H1 (cell line): ENCODE measurements at regions not wholly inside any gene's neighbourhood (a gene's known extent, or its start where the extent isn't known, plus 50 kb on each side); places are given as distances from the start of the nearest gene placed in this dataset.

Source experiments
- CTCF ChIA-PET: fragments of 300-600 bp; sonication (Branson Sonifier 250); formaldehyde crosslinking; loops from one replicate; lab custom pipeline; 2021; ENCODE audit not compliant: partially characterized antibody; lab: Charles Lee
- POLR2A ChIA-PET: fragments of 300-600 bp; sonication (Branson Sonifier 250); formaldehyde crosslinking; loops from one replicate; lab custom pipeline; 2021; ENCODE audit warnings: inconsistent platforms; ENCODE audit not compliant: partially characterized antibody; lab: Charles Lee
- DNase-seq, 2 experiments: peaks; one replicate each; pipeline versions ENCODE4 v3.0.0 to v3.0.0-alpha.2; 2010 to 2022; ENCODE audit warnings: low spot score in 2 of 2, low read depth in 1 of 2, mixed read lengths in 1 of 2
- FAIRE-seq: peaks from 2 replicates; lab custom pipeline; 2011; peaks lifted over from hg19 to GRCh38; lab: Jason Lieb, UNC
- H2AFZ ChIP-seq: 2 replicates; pipeline ENCODE4 v1.8.1; 2012; ENCODE audit warnings: low read length, inconsistent platforms
- H2AK5ac ChIP-seq: 2 replicates; pipeline ENCODE4 v1.6.1; 2013; ENCODE audit warnings: low read depth, low read length
- H2BK120ac ChIP-seq: replicated peaks from 2 replicates; pipeline ENCODE3; 2013; ENCODE audit warnings: low read depth, low read length, inconsistent platforms
- H2BK12ac ChIP-seq: 2 replicates; pipeline ENCODE4 v1.6.1; 2013; ENCODE audit warnings: low read depth, low read length
- H2BK15ac ChIP-seq: 2 replicates; pipeline ENCODE4 v1.6.1; 2013; ENCODE audit warnings: low read length
- H2BK20ac ChIP-seq: 2 replicates; pipeline ENCODE4 v1.6.1; 2013; ENCODE audit warnings: low read length
- H2BK5ac ChIP-seq: 2 replicates; pipeline ENCODE4 v1.6.1; 2013; ENCODE audit warnings: low read depth, low read length
- H3K14ac ChIP-seq: 2 replicates; pipeline ENCODE4 v1.6.1; 2013; ENCODE audit warnings: inconsistent platforms; ENCODE audit not compliant: insufficient read length
- H3K18ac ChIP-seq: 2 replicates; pipeline ENCODE4 v1.6.1; 2013; ENCODE audit warnings: low read length; ENCODE audit errors: extremely low read depth
- H3K23ac ChIP-seq: 2 replicates; pipeline ENCODE4 v1.6.1; 2013; ENCODE audit warnings: inconsistent platforms; ENCODE audit not compliant: insufficient read length
- H3K23me2 ChIP-seq: 2 replicates; pipeline ENCODE4 v1.6.1; 2013; ENCODE audit warnings: low read depth, low read length
- H3K27ac ChIP-seq: 2 replicates; pipeline ENCODE4 v1.6.1; 2011; ENCODE audit warnings: low read depth, low read length, inconsistent platforms
- H3K27me3 ChIP-seq, 4 experiments: replicated peaks in 1 of 4; 1 replicate in 1 of 4; 2 replicates in 3 of 4; pipeline versions ENCODE4 v1.6.1 to v1.8.1; 2011 to 2013; ENCODE audit warnings: low read length in 3 of 4, mild to moderate bottlenecking in 3 of 4, inconsistent platforms in 2 of 4, mixed read lengths in 2 of 4, moderate library complexity in 1 of 4; ENCODE audit not compliant: control insufficient read depth in 3 of 4, insufficient read depth in 3 of 4; ENCODE audit errors: extremely low read depth in 1 of 4
- H3K36me3 ChIP-seq, 4 experiments: 2 replicates each; pipeline versions ENCODE4 v1.6.1 to v1.8.1; 2011 to 2013; ENCODE audit warnings: mild to moderate bottlenecking in 4 of 4, low read length in 3 of 4, moderate library complexity in 2 of 4, control low read depth in 1 of 4, inconsistent platforms in 1 of 4; ENCODE audit not compliant: insufficient read depth in 4 of 4, control insufficient read depth in 2 of 4
- H3K4ac ChIP-seq: replicated peaks from 2 replicates; pipeline ENCODE3; 2013; ENCODE audit warnings: low read length, low read depth, mixed read lengths, inconsistent platforms; ENCODE audit not compliant: insufficient read length
- H3K4me1 ChIP-seq, 4 experiments: replicated peaks in 1 of 4; 1 replicate in 1 of 4; 2 replicates in 3 of 4; pipeline versions ENCODE4 v1.6.1 to v1.8.1; 2011 to 2013; ENCODE audit warnings: low read length in 3 of 4, inconsistent platforms in 2 of 4, mixed read lengths in 1 of 4; ENCODE audit not compliant: insufficient read depth in 4 of 4, control insufficient read depth in 3 of 4
- H3K4me2 ChIP-seq, 2 experiments: 2 replicates each; pipeline versions ENCODE4 v1.6.1 to v1.8.1; 2011 to 2013; ENCODE audit warnings: low read depth in 2 of 2, low read length in 2 of 2, control low read depth in 1 of 2, inconsistent platforms in 1 of 2, mild to moderate bottlenecking in 1 of 2; ENCODE audit not compliant: insufficient read depth in 1 of 2
- H3K4me3 ChIP-seq, 4 experiments: fragments of 200-600, 300-600 bp in 1 of 4; sonication (generic), shearing (Covaris generic), sonication (Bioruptor Twin) in 1 of 4; 2 replicates each; pipeline versions ENCODE4 v1.5.1 to v1.8.1; 2011 to 2016; ENCODE audit warnings: low read length in 4 of 4, low read depth in 3 of 4, control low read depth in 2 of 4, inconsistent platforms in 2 of 4, mild to moderate bottlenecking in 2 of 4, mixed read lengths in 1 of 4, moderate library complexity in 1 of 4; ENCODE audit not compliant: insufficient read depth in 2 of 4; ENCODE audit errors: extremely low read depth in 1 of 4
- H3K56ac ChIP-seq: replicated peaks from 2 replicates; pipeline ENCODE3; 2013; ENCODE audit warnings: low read depth, mild to moderate bottlenecking, mixed read lengths, low read length, inconsistent platforms; ENCODE audit not compliant: insufficient read length
- H3K79me1 ChIP-seq: 2 replicates; pipeline ENCODE4 v1.6.1; 2013; ENCODE audit warnings: low read depth, low read length, control low read depth
- H3K79me2 ChIP-seq, 2 experiments: 2 replicates each; pipeline versions ENCODE4 v1.6.1 to v1.8.1; 2012 to 2013; ENCODE audit warnings: low read length in 2 of 2, mild to moderate bottlenecking in 2 of 2, inconsistent platforms in 1 of 2; ENCODE audit not compliant: insufficient read depth in 2 of 2, control insufficient read depth in 1 of 2
- H3K9ac ChIP-seq, 4 experiments: replicated peaks in 1 of 4; 1 replicate in 1 of 4; 2 replicates in 3 of 4; pipeline versions ENCODE4 v1.6.1 to v1.8.1; 2011 to 2013; ENCODE audit warnings: low read depth in 3 of 4, low read length in 3 of 4, control low read depth in 2 of 4, mild to moderate bottlenecking in 2 of 4, moderate library complexity in 2 of 4, inconsistent platforms in 1 of 4; ENCODE audit errors: extremely low read depth in 1 of 4
- H3K9me3 ChIP-seq, 2 experiments: 2 replicates each; pipeline versions ENCODE4 v1.6.1 to v1.8.1; 2012 to 2013; ENCODE audit warnings: mild to moderate bottlenecking in 2 of 2, moderate library complexity in 2 of 2, control low read depth in 1 of 2, inconsistent platforms in 1 of 2, low read depth in 1 of 2, low read length in 1 of 2, mixed read lengths in 1 of 2; ENCODE audit not compliant: insufficient read depth in 2 of 2
- H4K20me1 ChIP-seq, 2 experiments: replicated peaks in 1 of 2; 2 replicates each; pipeline versions ENCODE3 to v1.8.1; 2011 to 2013; ENCODE audit warnings: inconsistent platforms in 2 of 2, low read length in 2 of 2, mild to moderate bottlenecking in 1 of 2; ENCODE audit not compliant: insufficient read depth in 2 of 2, control insufficient read depth in 1 of 2
- H4K5ac ChIP-seq: 2 replicates; pipeline ENCODE4 v1.6.1; 2013; ENCODE audit warnings: low read length, low read depth, mixed read lengths, inconsistent platforms; ENCODE audit not compliant: insufficient read length
- H4K8ac ChIP-seq: 2 replicates; pipeline ENCODE4 v1.8.0; 2013; ENCODE audit warnings: mild to moderate bottlenecking, moderate library complexity, low read length, inconsistent platforms; ENCODE audit not compliant: insufficient read depth; ENCODE audit errors: extremely low read depth
- H4K91ac ChIP-seq: replicated peaks from 2 replicates; pipeline ENCODE3; 2013; ENCODE audit warnings: low read length, mixed read lengths, inconsistent platforms; ENCODE audit not compliant: insufficient read length
- BACH1 ChIP-seq: IDR thresholded peaks from 2 replicates; pipeline ENCODE4 v1.6.1; 2012; ENCODE audit warnings: low read length, improper control_type of control experiment
- CHD2 ChIP-seq: IDR thresholded peaks from 2 replicates; pipeline ENCODE4 v1.6.1; 2012; ENCODE audit warnings: low read length, improper control_type of control experiment
- HDAC2 ChIP-seq, 2 experiments: fragments of 300-600 bp in 1 of 2; sonication (generic) in 1 of 2; IDR thresholded peaks; 2 replicates each; pipeline ENCODE4 v1.6.1; 2011 to 2012; ENCODE audit warnings: low read depth in 2 of 2, low read length in 2 of 2, mild to moderate bottlenecking in 2 of 2, moderate library complexity in 2 of 2, borderline replicate concordance in 1 of 2, inconsistent platforms in 1 of 2
- KDM4A ChIP-seq: IDR thresholded peaks from one replicate; pipeline ENCODE4 v1.7.1; 2012; ENCODE audit warnings: low read depth, mild to moderate bottlenecking, moderate library complexity, low read length, inconsistent platforms; ENCODE audit not compliant: severe bottlenecking
- KDM5A ChIP-seq: fragments of 200-600 bp; IDR thresholded peaks from 2 replicates; pipeline ENCODE4 v1.7.1; 2012; ENCODE audit warnings: mild to moderate bottlenecking, low read length, inconsistent platforms, mixed read lengths
- SP1 ChIP-seq: IDR thresholded peaks from 2 replicates; pipeline ENCODE4 v1.6.1; 2011; ENCODE audit warnings: low read depth, low read length
- SP2 ChIP-seq: IDR thresholded peaks from 2 replicates; pipeline ENCODE4 v1.6.1; 2012; ENCODE audit warnings: mild to moderate bottlenecking, low read length, inconsistent platforms
- SUZ12 ChIP-seq: fragments of 200-600 bp; sonication (generic); IDR thresholded peaks from 2 replicates; pipeline ENCODE4 v1.6.1; 2012; ENCODE audit warnings: mild to moderate bottlenecking, inconsistent platforms, low read length, moderate library complexity, mixed read lengths
- TBP ChIP-seq: IDR thresholded peaks from 2 replicates; pipeline ENCODE4 v1.6.1; 2011; ENCODE audit warnings: low read depth, low read length, improper control_type of control experiment
- WGBS, 2 experiments: shearing (Covaris generic) in 1 of 2; methylation state at CpG; one replicate each; pipeline versions ENCODE4 v1.1.6 to v1.1.7; 2013 to 2015; ENCODE audit warnings: low lambda C conversion rate in 2 of 2, mixed read lengths in 2 of 2, inconsistent platforms in 1 of 2, low coverage in 1 of 2, missing lambda C conversion rate in 1 of 2; ENCODE audit not compliant: insufficient replicate concordance in 2 of 2, insufficient coverage in 1 of 2, insufficient read length in 1 of 2; ENCODE audit errors: extremely low coverage in 1 of 2, missing lambda C conversion rate in 1 of 2; 5-methylcytosine and 5-hydroxymethylcytosine counted together

- Histone ChIP-seq H3K27me3 (no peaks in the 10 kb centered on the region; a peak in 1 of 7 replicates), H4K5ac (no peak overlapping the region), H3K14ac (no peak overlapping the region), H3K23me2 (no peaks in the 10 kb centered on the region), H3K4me3 (no peak overlapping the region), H4K91ac (no peak overlapping the region), H3K27ac (no peak overlapping the region), H4K20me1 (no peaks in the 10 kb centered on the region), H3K18ac (no peak overlapping the region), H2AK5ac (no peak overlapping the region), H3K56ac (no peak overlapping the region), H3K4ac (no peak overlapping the region), H3K79me2 (no peaks in the 10 kb centered on the region), H3K4me2 (no peak overlapping the region), H2BK5ac (no peak overlapping the region), H3K23ac (no peak overlapping the region), H3K9ac (no peak overlapping the region), H2BK20ac (no peak overlapping the region), H2BK15ac (peak overlapping the region; percentile 90; the same call in 1 of the 2 replicates), H3K36me3 (no peaks in the 10 kb centered on the region), H2BK12ac (peak overlapping the region; percentile 46; the same call in 1 of the 2 replicates), H3K9me3 (peaks cover 3 to 8% of the 10 kb centered on the region in 2 experiments; a peak in 3 of 4 replicates), H4K8ac (peak overlapping the region; percentile 62; the same call in 1 of the 2 replicates), H3K4me1 (peaks cover 0 to 18% (median 5%) of the 10 kb centered on the region in 4 experiments; a peak in 6 of 7 replicates), H3K79me1 (no peaks in the 10 kb centered on the region), H2BK120ac (no peak overlapping the region), H2AFZ (no peak overlapping the region)
- no peak for FAIRE-seq
- ChIA-PET CTCF (interaction anchor here (0.6 to 0.9 kb wide), 2 partner anchors 27 to 99 kb away, joined by 3 read pairs; no protein-coding TSS in a partner anchor), POLR2A (no interaction called here)
- DNase-seq: no peak
- no peak for TF ChIP-seq KDM5A
- no peak for TF ChIP-seq SP1
- no peak for TF ChIP-seq HDAC2 (IDR thresholded peaks at IDR 0.05; ENCODE audit: borderline replicate concordance in 1 of 2, low read depth in 2 of 2, low read length in 2 of 2)
- TF ChIP-seq TBP: no peak
- TF ChIP-seq SUZ12: no peak
- TF ChIP-seq BACH1: no peak
- no peak for TF ChIP-seq KDM4A
- TF ChIP-seq CHD2: no peak
- TF ChIP-seq SP2: no peak
- WGBS, 2 experiments: 84% methylated on average over 10 of the region's 10 CpGs; no CpG with 5 or more reads in 1 of the 2 experiments
These were observed 87.3 kb downstream of the ADRA2C start for GRCh38 chr4:3853388-3854035.
